ENCODE measurements at regions not wholly inside any gene's neighbourhood (a gene's known extent, or its start where the extent isn't known, plus 50 kb on each side); places are given as distances from the start of the nearest gene placed in this dataset.

GRCh38 chr4:101458473-101458872 is 111.1 kb upstream of the PPP3CA start:
- TF ChIP-seq CTCF (IDR thresholded peaks at IDR 0.05), result no peak
- TF ChIP-seq POLR2A (IDR thresholded peaks at IDR 0.05), result no peak

Measured in adrenal gland (tissue), 5 donors.